ENCODE measurements at regions not wholly inside any gene's neighbourhood (a gene's known extent, or its start where the extent isn't known, plus 50 kb on each side); places are given as distances from the start of the nearest gene placed in this dataset.

- TF ChIP-seq CTCF (IDR thresholded peaks at IDR 0.05) (no peak), POLR2A (IDR thresholded peaks at IDR 0.05) (no peak)
Measured at GRCh38 chrX:22575161-22575845, 302.6 kb downstream of the CBLL2 start.

Data from uterus (tissue), 2 donors.